Activated CD4-positive, alpha-beta memory T cell treated with anti-CD3 and anti-CD28 coated beads for 36 hours (primary cell): ENCODE measurements at regions not wholly inside any gene's neighbourhood (a gene's known extent, or its start where the extent isn't known, plus 50 kb on each side); places are given as distances from the start of the nearest gene placed in this dataset.
"Not testable (repeated sequence)": the region's sequence is repeated elsewhere in the genome, so short reads cannot be mapped to it uniquely, and the experiment has no call there.

Experiments
- CTCF ChIA-PET: fragments of 350-600 bp; sonication (Branson Sonifier 250); formaldehyde crosslinking; loops from one replicate; lab custom pipeline; 2021; ENCODE audit warnings: antibody characterized with exemption, inconsistent platforms; lab: Charles Lee
- POLR2A ChIA-PET: fragments of 350-600 bp; sonication (Branson Sonifier 250); formaldehyde crosslinking; loops from one replicate; lab custom pipeline; 2021; ENCODE audit warnings: antibody characterized with exemption; lab: Charles Lee
- DNase-seq: peaks from one replicate; pipeline ENCODE4 v3.0.0-alpha.2; 2020
- H3K27ac Mint-ChIP-seq: one replicate; pipeline ENCODE4 v1.8.0; 2021; ENCODE audit warnings: mixed read lengths
- H3K27me3 Mint-ChIP-seq: one replicate; pipeline ENCODE4 v1.8.0; 2021; ENCODE audit warnings: mixed read lengths
- H3K36me3 Mint-ChIP-seq: one replicate; pipeline ENCODE4 v1.8.0; 2021; ENCODE audit warnings: mixed read lengths
- H3K4me1 Mint-ChIP-seq: one replicate; pipeline ENCODE4 v1.8.0; 2021; ENCODE audit warnings: low read depth, mixed read lengths
- H3K4me3 Mint-ChIP-seq: one replicate; pipeline ENCODE4 v1.8.0; 2021; ENCODE audit warnings: mild to moderate bottlenecking, mixed read lengths
- H3K9me3 Mint-ChIP-seq: one replicate; pipeline ENCODE4 v1.8.0; 2021; ENCODE audit warnings: mixed read lengths
- intact Hi-C: fragments of 100-400 bp; cut with micrococcal nuclease; formaldehyde crosslinking; loops from one replicate; pipeline ENCODE4 v1.15.1; 2023

DNA sequence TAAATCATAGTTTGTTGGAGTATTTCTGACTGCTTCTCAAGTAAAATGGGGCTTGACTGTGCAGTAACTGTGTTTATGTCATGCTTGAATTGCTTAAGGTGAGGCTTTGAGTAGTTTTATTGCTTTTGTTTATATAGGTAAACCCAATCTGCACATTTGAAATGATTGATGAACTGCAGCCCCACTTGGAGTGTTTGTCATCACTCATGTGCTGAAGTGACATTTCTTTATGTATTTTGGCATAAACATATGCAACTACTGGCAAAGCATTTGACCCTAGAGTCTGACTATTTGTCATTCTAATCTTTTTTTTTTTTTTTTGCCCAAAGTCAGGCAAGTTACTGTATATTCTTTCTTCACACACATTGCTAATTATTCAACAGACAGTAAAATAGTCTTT lies 491.4 kb upstream of the POU3F2 start:
- Mint-ChIP-seq H3K9me3 (no peaks in the 10 kb centered on the region), H3K4me3 (no peak overlapping the region), H3K27me3 (no peaks in the 10 kb centered on the region), H3K27ac (no peak overlapping the region), H3K4me1 (no peaks in the 10 kb centered on the region), H3K36me3 (no peaks in the 10 kb centered on the region)
- DNase-seq, result no peak
- ChIA-PET CTCF (no interaction called here), POLR2A (no interaction called here)
- intact Hi-C loops, result no loop called here

DNA sequence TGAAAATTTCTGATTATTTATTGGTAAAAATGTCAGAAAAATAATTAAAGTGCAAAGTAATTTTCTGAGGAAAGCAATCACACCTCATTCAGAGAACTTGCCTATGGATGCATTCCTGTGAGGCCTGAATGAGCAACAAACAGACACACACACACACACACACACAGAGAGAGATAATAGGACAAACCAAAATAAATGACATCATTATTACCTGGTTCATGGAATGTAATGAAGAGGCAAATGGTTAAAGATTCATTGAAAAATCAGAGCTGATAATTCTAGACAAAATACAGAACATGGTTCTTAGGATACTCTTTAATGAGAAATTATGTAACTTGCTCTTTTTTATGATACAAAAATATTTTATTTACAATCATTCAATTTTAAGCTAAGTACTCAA lies 490.6 kb upstream of the POU3F2 start:
- Mint-ChIP-seq H3K36me3 (no peaks in the 10 kb centered on the region), H3K9me3 (no peaks in the 10 kb centered on the region), H3K4me3 (no peak overlapping the region), H3K4me1 (no peaks in the 10 kb centered on the region), H3K27ac (no peak overlapping the region), H3K27me3 (no peaks in the 10 kb centered on the region)
- ChIA-PET POLR2A (no interaction called here), CTCF (no interaction called here)
- no peak for DNase-seq
- intact Hi-C loops, result no loop called here

DNA sequence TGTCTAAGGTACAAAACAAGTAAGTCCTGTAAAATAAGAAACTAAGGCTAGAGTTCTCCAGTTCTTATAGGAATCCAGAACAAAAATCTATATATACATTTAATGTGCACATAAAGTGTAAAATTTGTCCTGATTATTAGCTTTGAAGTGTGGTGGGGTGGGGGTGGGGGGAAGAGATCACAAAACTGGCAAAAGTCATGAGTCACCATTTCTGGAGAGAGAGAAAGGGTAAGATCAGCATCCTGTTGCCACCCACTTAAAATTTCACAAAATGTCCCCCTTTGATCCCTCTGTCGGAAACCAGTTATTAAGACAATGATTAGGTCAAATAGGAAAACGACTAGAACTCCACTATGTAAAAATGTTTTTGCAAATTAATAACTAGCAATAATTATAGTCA lies 482.0 kb upstream of the POU3F2 start:
- H3K9me3 Mint-ChIP-seq, result no peaks in the 10 kb centered on the region
- H3K36me3 Mint-ChIP-seq, result no peaks in the 10 kb centered on the region
- no peaks in the 10 kb centered on the region for H3K4me1 Mint-ChIP-seq
- no peak overlapping the region for H3K4me3 Mint-ChIP-seq
- H3K27me3 Mint-ChIP-seq, result no peaks in the 10 kb centered on the region
- ChIA-PET CTCF (no interaction called here), POLR2A (no interaction called here)
- no peak overlapping the region for H3K27ac Mint-ChIP-seq
- DNase-seq, result no peak
- intact Hi-C loops, result no loop called here

DNA sequence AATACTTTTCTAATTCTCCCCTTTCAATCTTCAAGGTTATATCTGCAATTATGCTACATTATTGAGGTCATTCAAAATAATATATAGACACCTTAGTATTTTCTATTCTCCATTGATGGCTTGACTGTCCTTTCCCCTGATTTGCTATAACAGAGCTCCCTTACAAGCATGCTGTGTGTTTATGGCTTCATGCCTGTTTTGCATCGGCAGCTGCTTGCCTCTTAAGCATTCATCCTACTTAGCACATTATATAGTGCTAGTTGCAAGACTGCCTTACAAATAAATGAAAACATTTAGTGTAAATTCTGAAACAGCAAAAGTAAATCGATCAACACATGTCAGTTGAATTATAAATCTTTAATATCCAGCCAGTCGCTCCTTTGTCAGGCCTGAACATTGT lies 476.2 kb upstream of the POU3F2 start:
- Mint-ChIP-seq H3K27ac (no peak overlapping the region), H3K4me3 (no peak overlapping the region), H3K9me3 (no peaks in the 10 kb centered on the region), H3K27me3 (no peaks in the 10 kb centered on the region), H3K4me1 (no peaks in the 10 kb centered on the region), H3K36me3 (no peaks in the 10 kb centered on the region)
- CTCF ChIA-PET, result no interaction called here
- intact Hi-C loops, result no loop called here
- DNase-seq, result no peak
- POLR2A ChIA-PET, result no interaction called here

DNA sequence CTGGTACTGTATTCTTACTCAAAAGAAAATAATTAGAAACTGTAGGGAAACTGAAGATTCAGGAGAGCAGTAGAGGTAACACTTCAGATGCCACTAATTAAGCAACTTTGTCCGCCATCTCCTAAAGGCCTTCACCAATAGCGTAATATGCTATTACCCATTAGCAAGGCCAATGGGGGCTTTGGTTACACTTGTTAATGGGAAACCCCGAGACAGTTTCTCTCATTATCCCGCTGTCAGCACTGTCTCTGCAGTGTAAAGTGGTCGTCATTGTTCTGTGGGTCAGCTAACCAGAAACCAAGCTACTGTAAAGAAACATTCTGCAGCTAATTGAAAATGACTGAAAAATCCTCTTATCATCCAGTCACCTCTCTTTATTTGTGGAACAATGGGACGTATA lies 468.0 kb upstream of the POU3F2 start:
- Mint-ChIP-seq H3K27ac (no peak overlapping the region), H3K9me3 (no peaks in the 10 kb centered on the region), H3K36me3 (no peaks in the 10 kb centered on the region), H3K4me3 (no peak overlapping the region), H3K4me1 (no peaks in the 10 kb centered on the region), H3K27me3 (no peaks in the 10 kb centered on the region)
- DNase-seq, result no peak
- intact Hi-C loops, result no loop called here
- ChIA-PET POLR2A (no interaction called here), CTCF (no interaction called here)

DNA sequence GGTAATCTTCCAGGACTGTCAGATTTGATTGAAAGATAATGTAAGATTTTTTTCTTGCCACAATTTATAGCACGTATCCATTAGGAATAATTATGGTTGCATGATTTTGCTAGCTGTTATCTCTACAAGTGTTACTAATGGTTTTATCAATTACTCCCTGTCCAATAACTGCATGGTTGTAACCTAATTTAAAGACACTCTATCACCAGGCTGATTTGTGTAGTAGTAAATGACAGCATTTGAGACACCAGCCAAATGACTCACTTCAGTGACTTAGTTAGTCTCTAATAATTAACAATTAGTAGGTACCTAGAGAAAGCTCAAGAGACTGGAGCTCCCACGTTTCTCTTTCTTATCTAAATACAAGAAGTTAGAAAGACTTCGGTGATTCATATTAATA lies 453.8 kb upstream of the POU3F2 start:
- no peaks in the 10 kb centered on the region for H3K27me3 Mint-ChIP-seq
- no peaks in the 10 kb centered on the region for H3K4me1 Mint-ChIP-seq
- H3K36me3 Mint-ChIP-seq, result no peaks in the 10 kb centered on the region
- no peak overlapping the region for H3K27ac Mint-ChIP-seq
- DNase-seq, result no peak
- ChIA-PET POLR2A (no interaction called here), CTCF (no interaction called here)
- no peaks in the 10 kb centered on the region for H3K9me3 Mint-ChIP-seq
- intact Hi-C loops, result no loop called here
- H3K4me3 Mint-ChIP-seq, result no peak overlapping the region

DNA sequence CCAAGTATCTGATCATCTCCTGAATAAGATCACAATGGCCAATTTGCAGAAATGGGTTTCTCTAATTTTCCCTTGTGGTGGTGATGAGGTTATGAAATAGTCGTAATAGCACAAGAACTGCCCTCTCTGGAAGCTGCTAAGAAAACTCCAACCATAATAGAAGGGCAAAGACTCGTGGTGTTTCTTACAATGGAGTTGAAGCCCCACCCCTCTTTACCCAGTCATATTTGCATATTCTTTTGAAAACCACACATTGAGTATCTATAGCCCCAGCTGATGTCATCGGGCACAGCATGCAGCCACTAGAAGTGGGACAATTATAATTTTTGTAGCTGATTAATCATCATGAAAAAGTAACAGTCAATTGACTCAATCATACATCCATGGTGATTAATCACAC lies 452.1 kb upstream of the POU3F2 start:
- intact Hi-C loops, result no loop called here
- Mint-ChIP-seq H3K36me3 (no peaks in the 10 kb centered on the region), H3K27ac (no peak overlapping the region), H3K9me3 (no peaks in the 10 kb centered on the region), H3K4me3 (no peak overlapping the region), H3K4me1 (no peaks in the 10 kb centered on the region), H3K27me3 (no peaks in the 10 kb centered on the region)
- ChIA-PET CTCF (no interaction called here), POLR2A (no interaction called here)
- DNase-seq, result no peak

DNA sequence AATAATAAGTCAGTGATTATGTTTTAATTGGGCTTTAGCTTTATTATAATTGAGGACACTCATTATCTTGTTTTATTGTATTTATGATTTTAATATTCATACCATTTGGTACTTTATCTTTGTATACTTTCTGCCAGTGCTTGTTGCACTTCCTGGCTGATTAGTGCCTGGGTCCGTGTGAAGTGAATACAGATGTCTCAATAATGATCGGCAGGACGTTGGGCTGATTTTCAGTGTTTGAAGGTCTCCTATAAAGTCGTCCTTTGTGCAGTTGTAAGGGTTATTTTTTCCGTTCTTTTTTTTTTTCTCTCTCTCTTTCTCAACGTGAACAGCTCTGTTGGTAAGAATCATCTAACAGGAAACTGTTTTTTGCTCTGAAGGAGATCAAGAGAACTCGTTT lies 450.0 kb upstream of the POU3F2 start:
- H3K4me3 Mint-ChIP-seq, result no peak overlapping the region
- no peak for DNase-seq
- H3K4me1 Mint-ChIP-seq, result no peaks in the 10 kb centered on the region
- peaks cover 4% of the 10 kb centered on the region for H3K9me3 Mint-ChIP-seq
- intact Hi-C loops, result no loop called here
- ChIA-PET POLR2A (no interaction called here), CTCF (no interaction called here)
- no peaks in the 10 kb centered on the region for H3K36me3 Mint-ChIP-seq
- H3K27me3 Mint-ChIP-seq, result no peaks in the 10 kb centered on the region
- H3K27ac Mint-ChIP-seq, result no peak overlapping the region

DNA sequence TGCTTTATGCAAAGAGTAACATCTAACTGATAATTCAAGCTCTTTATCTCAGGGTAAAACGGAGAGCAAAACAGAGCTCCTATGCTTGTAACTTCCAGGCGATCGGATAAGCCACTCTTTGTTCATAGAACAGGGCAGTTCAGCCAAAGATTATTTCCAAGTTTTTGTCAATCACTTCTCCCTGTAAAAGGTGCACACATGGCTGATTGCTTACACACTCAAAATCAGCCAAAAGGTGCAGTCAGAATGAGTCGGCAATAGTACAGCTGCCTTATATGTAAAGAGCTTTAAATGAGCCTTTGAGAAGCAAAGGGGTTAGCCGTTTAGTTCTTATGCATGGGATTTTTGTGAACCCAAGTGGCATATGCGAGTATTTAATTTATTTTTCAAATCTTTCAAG lies 449.6 kb upstream of the POU3F2 start:
- no peak overlapping the region for H3K4me3 Mint-ChIP-seq
- no peak overlapping the region for H3K27ac Mint-ChIP-seq
- CTCF ChIA-PET, result no interaction called here
- DNase-seq, result no peak
- POLR2A ChIA-PET, result no interaction called here
- H3K9me3 Mint-ChIP-seq, result peaks cover 4% of the 10 kb centered on the region
- H3K27me3 Mint-ChIP-seq, result no peaks in the 10 kb centered on the region
- H3K36me3 Mint-ChIP-seq, result no peaks in the 10 kb centered on the region
- no peaks in the 10 kb centered on the region for H3K4me1 Mint-ChIP-seq
- intact Hi-C loops, result no loop called here

DNA sequence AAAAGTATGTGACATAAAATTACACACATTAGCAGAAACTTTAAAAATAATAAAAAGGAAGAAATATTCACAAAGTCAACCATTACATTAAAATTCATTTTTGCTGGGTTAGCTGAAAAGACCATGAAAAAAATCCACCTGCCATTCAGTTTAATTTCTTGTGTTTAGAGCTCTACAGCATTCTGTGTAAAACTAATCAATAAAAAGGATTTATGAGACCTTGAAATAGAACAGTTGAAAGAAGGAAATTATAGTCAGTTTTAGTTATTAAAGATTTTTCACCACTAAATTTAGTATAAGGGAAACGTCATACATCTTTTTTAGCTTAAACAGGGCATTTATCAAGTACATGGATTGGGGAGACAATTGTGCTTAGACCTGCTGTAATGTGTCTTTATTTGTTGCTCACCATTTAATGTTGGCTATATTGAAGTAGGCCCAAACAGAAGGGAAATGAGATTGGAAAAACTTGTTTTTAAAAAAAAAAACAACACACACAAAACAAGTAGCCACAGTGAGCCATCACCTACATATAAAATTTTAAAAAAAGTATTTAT lies 438.7 kb upstream of the POU3F2 start:
- no peaks in the 10 kb centered on the region for H3K27me3 Mint-ChIP-seq
- intact Hi-C loops, result no loop called here
- no peak for DNase-seq
- H3K36me3 Mint-ChIP-seq, result no peaks in the 10 kb centered on the region
- peaks cover 2% of the 10 kb centered on the region for H3K9me3 Mint-ChIP-seq
- ChIA-PET CTCF (no interaction called here), POLR2A (no interaction called here)
- H3K27ac Mint-ChIP-seq, result no peak overlapping the region
- no peaks in the 10 kb centered on the region for H3K4me1 Mint-ChIP-seq
- no peak overlapping the region for H3K4me3 Mint-ChIP-seq

DNA sequence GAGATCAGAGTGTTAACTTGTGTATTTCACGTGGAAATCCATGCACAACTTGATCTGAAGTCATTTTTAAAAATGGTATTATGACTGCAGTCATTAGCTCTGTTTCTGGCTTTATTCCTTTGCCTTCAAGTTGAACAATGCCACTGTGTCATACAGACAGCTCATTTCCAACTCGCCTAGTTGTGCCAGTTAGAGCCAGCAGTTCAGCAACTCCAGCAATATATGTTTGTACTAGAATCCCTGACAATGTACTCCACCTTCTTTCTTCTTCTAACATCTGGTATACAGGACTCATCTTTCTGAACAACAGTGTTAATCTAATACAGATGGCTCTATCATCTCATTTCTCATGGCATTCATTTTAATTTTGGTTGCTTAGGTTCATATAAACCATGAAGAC lies 418.3 kb upstream of the POU3F2 start:
- no peak overlapping the region for H3K4me3 Mint-ChIP-seq
- ChIA-PET CTCF (no interaction called here), POLR2A (no interaction called here)
- no peaks in the 10 kb centered on the region for H3K27me3 Mint-ChIP-seq
- H3K36me3 Mint-ChIP-seq, result no peaks in the 10 kb centered on the region
- intact Hi-C loops, result no loop called here
- H3K9me3 Mint-ChIP-seq, result peaks cover 19% of the 10 kb centered on the region
- no peaks in the 10 kb centered on the region for H3K4me1 Mint-ChIP-seq
- no peak overlapping the region for H3K27ac Mint-ChIP-seq
- no peak for DNase-seq

DNA sequence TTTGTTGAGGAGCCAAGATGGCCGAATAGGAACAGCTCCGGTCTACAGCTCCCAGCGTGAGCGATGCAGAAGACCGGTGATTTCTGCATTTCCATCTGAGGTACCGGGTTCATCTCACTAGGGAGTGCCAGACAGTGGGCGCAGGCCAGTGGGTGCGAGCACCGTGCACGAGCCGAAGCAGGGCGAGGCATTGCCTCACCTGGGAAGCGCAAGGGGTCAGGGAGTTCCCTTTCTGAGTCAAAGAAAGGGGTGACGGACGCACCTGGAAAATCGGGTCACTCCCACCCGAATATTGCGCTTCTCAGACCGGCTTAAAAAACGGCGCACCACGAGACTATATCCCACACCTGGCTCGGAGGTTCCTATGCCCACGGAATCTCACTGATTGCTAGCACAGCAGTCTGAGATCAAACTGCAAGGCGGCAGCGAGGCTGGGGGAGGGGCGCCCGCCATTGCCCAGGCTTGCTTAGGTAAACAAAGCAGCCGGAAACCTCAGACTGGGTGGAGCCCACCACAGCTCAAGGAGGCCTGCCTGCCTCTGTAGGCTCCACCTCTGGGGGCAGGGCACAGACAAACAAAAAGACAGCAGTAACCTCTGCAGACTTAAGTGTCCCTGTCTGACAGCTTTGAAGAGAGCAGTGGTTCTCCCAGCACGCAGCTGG lies 417.7 kb upstream of the POU3F2 start:
- H3K36me3 Mint-ChIP-seq, CTCF ChIA-PET, H3K4me3 Mint-ChIP-seq, DNase-seq, H3K27me3 Mint-ChIP-seq, H3K4me1 Mint-ChIP-seq, intact Hi-C loops, H3K27ac Mint-ChIP-seq, POLR2A ChIA-PET: not testable (repeated sequence)
- peaks cover 19% of the 10 kb centered on the region for H3K9me3 Mint-ChIP-seq

DNA sequence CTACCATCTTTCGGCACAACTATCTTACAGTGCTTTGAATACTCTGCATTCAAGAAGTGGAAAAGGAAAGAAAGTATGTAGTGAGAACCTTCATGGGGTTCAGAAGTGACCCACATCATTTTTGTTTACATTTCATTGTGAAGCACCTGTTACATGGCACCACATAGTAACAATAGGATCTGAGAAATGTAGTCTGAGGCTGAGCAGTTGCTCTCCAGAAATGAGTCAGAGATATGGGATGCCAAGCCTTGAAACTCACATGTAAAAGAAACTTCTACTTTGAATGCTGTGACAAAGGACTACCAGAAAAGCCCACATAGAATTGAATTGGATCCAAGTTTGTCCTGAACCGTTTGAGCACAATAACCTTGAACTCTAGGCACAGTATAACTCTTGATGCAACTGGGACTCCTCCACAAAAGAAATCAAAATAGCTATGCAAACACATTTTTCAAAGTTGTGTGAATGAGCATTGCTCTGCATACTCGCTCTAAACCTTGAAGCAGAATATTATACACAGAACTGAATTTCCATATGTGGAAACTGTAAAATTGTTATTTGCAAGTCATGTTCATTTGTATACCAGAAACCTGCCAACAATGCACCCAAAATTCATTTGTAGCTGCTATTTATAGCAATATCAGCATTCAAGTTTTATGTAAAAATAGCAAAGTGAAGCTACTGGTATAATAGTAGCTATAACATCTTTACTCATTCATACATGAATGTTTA lies 400.9 kb upstream of the POU3F2 start:
- Mint-ChIP-seq H3K9me3 (peaks cover 3% of the 10 kb centered on the region), H3K4me3 (no peak overlapping the region), H3K27ac (no peak overlapping the region), H3K36me3 (no peaks in the 10 kb centered on the region), H3K27me3 (no peaks in the 10 kb centered on the region), H3K4me1 (no peaks in the 10 kb centered on the region)
- ChIA-PET CTCF (no interaction called here), POLR2A (no interaction called here)
- DNase-seq, result no peak
- intact Hi-C loops, result no loop called here
